H9 (cell line): ENCODE measurements at regions not wholly inside any gene's neighbourhood (a gene's known extent, or its start where the extent isn't known, plus 50 kb on each side); places are given as distances from the start of the nearest gene placed in this dataset.

Experiments used
- DNase-seq: peaks from one replicate; pipeline ENCODE4 v3.0.0-alpha.2; 2017
- H2AFZ ChIP-seq: one replicate; pipeline ENCODE4 v1.6.1; 2013; ENCODE audit warnings: mild to moderate bottlenecking, low read length, control low read depth, moderate library complexity
- H2AK5ac ChIP-seq: 2 replicates; pipeline ENCODE4 v1.6.1; 2013; ENCODE audit warnings: low read length, control low read depth, mixed read lengths; ENCODE audit not compliant: insufficient read length
- H2BK120ac ChIP-seq: one replicate; pipeline ENCODE4 v1.6.1; 2013; ENCODE audit warnings: low read depth, mild to moderate bottlenecking, low read length, control low read depth, inconsistent platforms; ENCODE audit not compliant: poor library complexity, severe bottlenecking
- H2BK12ac ChIP-seq: 2 replicates; pipeline ENCODE4 v1.6.1; 2013; ENCODE audit warnings: low read length, control low read depth, mixed read lengths, low read depth; ENCODE audit not compliant: insufficient read length
- H2BK15ac ChIP-seq: 2 replicates; pipeline ENCODE4 v1.6.1; 2013; ENCODE audit warnings: low read depth, low read length, control low read depth
- H2BK20ac ChIP-seq: one replicate; pipeline ENCODE4 v1.6.1; 2013; ENCODE audit warnings: low read depth, mild to moderate bottlenecking, low read length, control low read depth, inconsistent platforms; ENCODE audit not compliant: poor library complexity, severe bottlenecking
- H2BK5ac ChIP-seq: 2 replicates; pipeline ENCODE4 v1.6.1; 2013; ENCODE audit warnings: low read length, control low read depth, mixed read lengths; ENCODE audit not compliant: insufficient read length
- H3K14ac ChIP-seq: 2 replicates; pipeline ENCODE4 v1.6.1; 2013; ENCODE audit warnings: low read length, control low read depth; ENCODE audit not compliant: insufficient read depth
- H3K18ac ChIP-seq: 2 replicates; pipeline ENCODE4 v1.6.1; 2013; ENCODE audit warnings: low read depth, mild to moderate bottlenecking, mixed read lengths, low read length, control low read depth; ENCODE audit not compliant: insufficient read length
- H3K23ac ChIP-seq: 2 replicates; pipeline ENCODE4 v1.6.1; 2013; ENCODE audit warnings: low read length, control low read depth, mixed read lengths, low read depth; ENCODE audit not compliant: insufficient read length
- H3K23me2 ChIP-seq: 2 replicates; pipeline ENCODE4 v1.6.1; 2013; ENCODE audit warnings: low read depth, mild to moderate bottlenecking, mixed read lengths, low read length, control low read depth; ENCODE audit not compliant: insufficient read length, poor library complexity, severe bottlenecking
- H3K27ac ChIP-seq: 2 replicates; pipeline ENCODE4 v1.5.1; 2013; ENCODE audit warnings: low read length, control low read depth, mixed read lengths, low read depth; ENCODE audit not compliant: insufficient read length
- H3K27me3 ChIP-seq: 2 replicates; pipeline ENCODE4 v1.6.1; 2013; ENCODE audit warnings: low read length, control low read depth, inconsistent platforms; ENCODE audit not compliant: insufficient read depth
- H3K4ac ChIP-seq: 2 replicates; pipeline ENCODE4 v1.6.1; 2013; ENCODE audit warnings: low read depth, mild to moderate bottlenecking, control low read depth, inconsistent platforms, low read length, moderate library complexity
- H3K4me1 ChIP-seq: 2 replicates; pipeline ENCODE4 v1.6.1; 2013; ENCODE audit warnings: low read length, control low read depth, inconsistent platforms; ENCODE audit not compliant: insufficient read depth
- H3K4me2 ChIP-seq: 2 replicates; pipeline ENCODE4 v1.6.1; 2013; ENCODE audit warnings: low read length, control low read depth, mixed read lengths; ENCODE audit not compliant: insufficient read length, insufficient read depth
- H3K56ac ChIP-seq: 2 replicates; pipeline ENCODE4 v1.6.1; 2013; ENCODE audit warnings: low read depth, mild to moderate bottlenecking, mixed read lengths, low read length, control low read depth; ENCODE audit not compliant: insufficient read length
- H3K79me1 ChIP-seq: 2 replicates; pipeline ENCODE4 v1.6.1; 2013; ENCODE audit warnings: low read depth, mild to moderate bottlenecking, moderate library complexity, low read length, control low read depth, inconsistent platforms; ENCODE audit not compliant: insufficient read depth, poor library complexity, severe bottlenecking
- H3K79me2 ChIP-seq: 2 replicates; pipeline ENCODE4 v1.6.1; 2013; ENCODE audit warnings: low read length, control low read depth, inconsistent platforms; ENCODE audit not compliant: insufficient read depth
- H3K9ac ChIP-seq: 2 replicates; pipeline ENCODE4 v1.6.1; 2013; ENCODE audit warnings: low read length, control low read depth, mixed read lengths; ENCODE audit not compliant: insufficient read length; ENCODE audit errors: extremely low read depth
- H3K9me3 ChIP-seq: one replicate; pipeline ENCODE4 v1.6.1; 2013; ENCODE audit warnings: low read depth, low read length, inconsistent platforms; ENCODE audit not compliant: control insufficient read depth
- H3T11ph ChIP-seq: one replicate; pipeline ENCODE4 v1.6.1; 2013; ENCODE audit warnings: mild to moderate bottlenecking, low read length, control low read depth, inconsistent platforms
- H4K20me1 ChIP-seq: one replicate; pipeline ENCODE4 v1.6.1; 2013; ENCODE audit not compliant: control insufficient read depth, insufficient read length, insufficient read depth
- H4K5ac ChIP-seq: 2 replicates; pipeline ENCODE4 v1.6.1; 2013; ENCODE audit warnings: low read depth, mild to moderate bottlenecking, mixed read lengths, low read length, control low read depth; ENCODE audit not compliant: insufficient read length
- H4K8ac ChIP-seq: replicated peaks from 2 replicates; pipeline ENCODE4 v1.6.1; 2013; ENCODE audit warnings: low read length, control low read depth, mixed read lengths, low read depth; ENCODE audit not compliant: insufficient read length
- H4K91ac ChIP-seq: 2 replicates; pipeline ENCODE4 v1.6.1; 2013; ENCODE audit warnings: low read depth, mild to moderate bottlenecking, moderate library complexity, mixed read lengths, low read length, control low read depth; ENCODE audit not compliant: insufficient read length
- H3K27ac Mint-ChIP-seq, 3 experiments: 2 replicates in 2 of 3; 3 replicates in 1 of 3; pipeline ENCODE4 v1.8.0; 2020 to 2021; ENCODE audit warnings: mixed read lengths in 3 of 3, mild to moderate bottlenecking in 1 of 3, moderate library complexity in 1 of 3
- H3K27me3 Mint-ChIP-seq: 2 replicates; pipeline ENCODE4 v1.8.0; 2021; ENCODE audit warnings: low read depth, mild to moderate bottlenecking, moderate library complexity, mixed read lengths
- H3K36me3 Mint-ChIP-seq, 3 experiments: 2 replicates in 2 of 3; 3 replicates in 1 of 3; pipeline ENCODE4 v1.8.0; 2020 to 2021; ENCODE audit warnings: low read depth in 3 of 3, mixed read lengths in 3 of 3; ENCODE audit not compliant: insufficient read depth in 1 of 3
- H3K4me1 Mint-ChIP-seq, 2 experiments: 2 replicates each; pipeline ENCODE4 v1.8.0; 2020; ENCODE audit warnings: mixed read lengths in 2 of 2
- H3K4me3 Mint-ChIP-seq, 2 experiments: 2 replicates in 1 of 2; 3 replicates in 1 of 2; pipeline ENCODE4 v1.8.0; 2020 to 2021; ENCODE audit warnings: mild to moderate bottlenecking in 2 of 2, mixed read lengths in 2 of 2, moderate library complexity in 1 of 2
- H3K9me3 Mint-ChIP-seq, 2 experiments: 2 replicates in 1 of 2; 3 replicates in 1 of 2; pipeline ENCODE4 v1.8.0; 2020; ENCODE audit warnings: mild to moderate bottlenecking in 2 of 2, mixed read lengths in 2 of 2, moderate library complexity in 1 of 2
- CTCF ChIP-seq: fragments of 200-600 bp; sonication (generic); conservative IDR thresholded peaks from 3 replicates; pipeline ENCODE4 v1.8.0; 2021; ENCODE audit warnings: antibody characterized with exemption, mild to moderate bottlenecking
- WGBS: extraction: QIAGEN DNeasy Blood & Tissue Kit; methylation state at CpG from one replicate; pipeline ENCODE4 v1.1.7; 2013; ENCODE audit warnings: missing lambda C conversion rate, low lambda C conversion rate, mixed read lengths; ENCODE audit not compliant: insufficient read length; ENCODE audit errors: extremely low coverage; 5-methylcytosine and 5-hydroxymethylcytosine counted together

- Mint-ChIP-seq H3K9me3 (peaks cover 0 to 2% of the 10 kb centered on the region in 2 experiments; a peak in 2 of 5 replicates), H3K27ac (no peak overlapping the region), H3K36me3 (no peaks in the 10 kb centered on the region; a peak in 1 of 7 replicates), H3K4me3 (no peak overlapping the region), H3K4me1 (peaks cover 0 to 6% of the 10 kb centered on the region in 2 experiments; a peak in 2 of 4 replicates), H3K27me3 (peaks cover 1% of the 10 kb centered on the region; the same call in 1 of the 2 replicates)
- Histone ChIP-seq H3K23ac (no peak overlapping the region), H3K23me2 (no peaks in the 10 kb centered on the region), H2BK5ac (no peak overlapping the region), H3K56ac (no peak overlapping the region), H3K79me2 (no peaks in the 10 kb centered on the region), H2BK120ac (no peak overlapping the region), H3K4me1 (no peaks in the 10 kb centered on the region), H2BK20ac (no peak overlapping the region), H3K27ac (no peak overlapping the region), H3K4ac (no peak overlapping the region), H3T11ph (no peak overlapping the region), H4K20me1 (no peaks in the 10 kb centered on the region), H3K9me3 (no peaks in the 10 kb centered on the region), H3K79me1 (no peaks in the 10 kb centered on the region), H2AK5ac (no peak overlapping the region), H3K4me2 (no peak overlapping the region), H4K91ac (no peak overlapping the region), H3K18ac (no peak overlapping the region), H2BK15ac (no peak overlapping the region), H4K8ac (no peak overlapping the region), H3K9ac (no peak overlapping the region), H3K27me3 (no peaks in the 10 kb centered on the region), H2AFZ (no peak overlapping the region), H3K14ac (no peak overlapping the region), H4K5ac (no peak overlapping the region), H2BK12ac (no peak overlapping the region)
- DNase-seq = no peak
- TF ChIP-seq CTCF = peak; percentile 33; the same call in 2 of the 3 replicates
- WGBS = no CpG with 5 or more reads among the region's 12 CpGs
These were observed 59.6 kb upstream of the PITRM1 start for GRCh38 chr10:3231951-3232730.
